ENCODE measurements at regions not wholly inside any gene's neighbourhood (a gene's known extent, or its start where the extent isn't known, plus 50 kb on each side); places are given as distances from the start of the nearest gene placed in this dataset.

GRCh38 chr18:54509793-54510192, 81.3 kb upstream of the DYNAP start:
- peak; percentile 97 for FAIRE-seq
- no peak for DNase-seq (ENCODE audit: insufficient read length, low spot score)
- TF ChIP-seq CTCF (IDR thresholded peaks at IDR 0.05; ENCODE audit: insufficient read depth, missing control alignments), result no peak

- TF ChIP-seq CTCF (IDR thresholded peaks at IDR 0.05; ENCODE audit: insufficient read depth, missing control alignments), result no peak
- FAIRE-seq, result no peak
- no peak for DNase-seq (ENCODE audit: insufficient read length, low spot score)
These were observed 75.9 kb upstream of the DYNAP start for GRCh38 chr18:54515149-54515548.

- FAIRE-seq (no peak), DNase-seq (ENCODE audit: insufficient read length, low spot score) (no peak)
- TF ChIP-seq CTCF (IDR thresholded peaks at IDR 0.05; ENCODE audit: insufficient read depth, missing control alignments), result no peak
These were observed 73.5 kb upstream of the DYNAP start for GRCh38 chr18:54517521-54517920.

- FAIRE-seq (no peak), DNase-seq (ENCODE audit: insufficient read length, low spot score) (no peak)
- TF ChIP-seq CTCF (IDR thresholded peaks at IDR 0.05; ENCODE audit: insufficient read depth, missing control alignments), result no peak
These were observed 69.2 kb upstream of the DYNAP start for GRCh38 chr18:54521846-54522245.

GRCh38 chr18:54528942-54529376, 62.1 kb upstream of the DYNAP start:
- no peak for TF ChIP-seq CTCF (IDR thresholded peaks at IDR 0.05; ENCODE audit: insufficient read depth, missing control alignments)
- FAIRE-seq, result peak; percentile 38
- DNase-seq (ENCODE audit: insufficient read length, low spot score), result no peak

GRCh38 chr18:54529444-54529843, 61.6 kb upstream of the DYNAP start:
- DNase-seq (ENCODE audit: insufficient read length, low spot score) (no peak), FAIRE-seq (no peak)
- no peak for TF ChIP-seq CTCF (IDR thresholded peaks at IDR 0.05; ENCODE audit: insufficient read depth, missing control alignments)

GRCh38 chr18:54530285-54530684, 60.8 kb upstream of the DYNAP start:
- FAIRE-seq (peak; percentile 60), DNase-seq (ENCODE audit: insufficient read length, low spot score) (no peak)
- no peak for TF ChIP-seq CTCF (IDR thresholded peaks at IDR 0.05; ENCODE audit: insufficient read depth, missing control alignments)
